Adipocyte (in vitro differentiated cells): ENCODE measurements at regions not wholly inside any gene's neighbourhood (a gene's known extent, or its start where the extent isn't known, plus 50 kb on each side); places are given as distances from the start of the nearest gene placed in this dataset.
A peak's percentile ranks its signal among the peaks of the same experiment; 100 is the strongest.
"Not testable (repeated sequence)": the region's sequence is repeated elsewhere in the genome, so short reads cannot be mapped to it uniquely, and the experiment has no call there.

Experiments
- DNase-seq: peaks from one replicate; pipeline ENCODE4 v3.0.0-alpha.2; 2015; ENCODE audit warnings: low read depth
- H3K27me3 ChIP-seq: replicated peaks from 2 replicates; pipeline ENCODE4 v1.7.0; 2013; ENCODE audit warnings: mild to moderate bottlenecking, low read length, moderate library complexity; ENCODE audit not compliant: control insufficient read depth, insufficient read depth
- H3K36me3 ChIP-seq: 2 replicates; pipeline ENCODE4 v1.7.0; 2013; ENCODE audit warnings: low read length, mild to moderate bottlenecking, moderate library complexity; ENCODE audit not compliant: control insufficient read depth, insufficient read depth, severe bottlenecking
- H3K4me1 ChIP-seq: 2 replicates; pipeline ENCODE4 v1.7.0; 2013; ENCODE audit warnings: mild to moderate bottlenecking, low read length, moderate library complexity; ENCODE audit not compliant: control insufficient read depth, insufficient read depth
- H3K4me3 ChIP-seq: 2 replicates; pipeline ENCODE4 v1.7.0; 2013; ENCODE audit warnings: mild to moderate bottlenecking, low read length, moderate library complexity
- H3K9ac ChIP-seq: 2 replicates; pipeline ENCODE4 v1.7.0; 2013; ENCODE audit warnings: mild to moderate bottlenecking, low read length, moderate library complexity
- H3K9me3 ChIP-seq: 2 replicates; pipeline ENCODE4 v1.7.0; 2013; ENCODE audit warnings: mild to moderate bottlenecking, low read length, moderate library complexity; ENCODE audit not compliant: control insufficient read depth

GRCh38 chr15:78708713-78709260 is 67.8 kb upstream of the CHRNB4 start:
- Histone ChIP-seq H3K36me3 (no peaks in the 10 kb centered on the region), H3K9me3 (peaks cover 17% of the 10 kb centered on the region), H3K9ac (no peak overlapping the region), H3K4me1 (peaks cover 3% of the 10 kb centered on the region), H3K27me3 (peaks cover 28% of the 10 kb centered on the region), H3K4me3 (peak overlapping the region; percentile 48)
- DNase-seq: no peak

- not testable (repeated sequence) for H3K4me1 ChIP-seq, H3K36me3 ChIP-seq, H3K9me3 ChIP-seq, H3K4me3 ChIP-seq, DNase-seq, H3K9ac ChIP-seq
- peaks cover 41% of the 10 kb centered on the region for H3K27me3 ChIP-seq
These were observed 65.6 kb upstream of the CHRNB4 start for GRCh38 chr15:78706481-78707235.

GRCh38 chr15:78703334-78704056 is 62.5 kb upstream of the CHRNB4 start:
- not testable (repeated sequence) for DNase-seq, H3K36me3 ChIP-seq, H3K9me3 ChIP-seq

GRCh38 chr15:78702609-78703333 is 61.8 kb upstream of the CHRNB4 start:
- no peak for DNase-seq
- Histone ChIP-seq H3K36me3 (no peaks in the 10 kb centered on the region), H3K4me3 (no peak overlapping the region), H3K4me1 (no peaks in the 10 kb centered on the region), H3K9me3 (peaks cover 8% of the 10 kb centered on the region), H3K9ac (no peak overlapping the region), H3K27me3 (peaks cover 33% of the 10 kb centered on the region)

More at GRCh38 chr15:78703334-78704056, 62.5 kb upstream of the CHRNB4 start:
- not testable (repeated sequence) for H3K4me3 ChIP-seq, H3K4me1 ChIP-seq, H3K9ac ChIP-seq
- H3K27me3 ChIP-seq: peaks cover 35% of the 10 kb centered on the region

GRCh38 chr15:78697449-78697848 is 56.4 kb upstream of the CHRNB4 start:
- Histone ChIP-seq H3K9me3 (no peaks in the 10 kb centered on the region), H3K36me3 (no peaks in the 10 kb centered on the region), H3K27me3 (peaks cover 17% of the 10 kb centered on the region), H3K4me3 (no peak overlapping the region), H3K9ac (no peak overlapping the region), H3K4me1 (no peaks in the 10 kb centered on the region)
- DNase-seq: no peak

GRCh38 chr15:78696436-78696835 is 55.4 kb upstream of the CHRNB4 start:
- Histone ChIP-seq H3K9me3 (no peaks in the 10 kb centered on the region), H3K4me1 (no peaks in the 10 kb centered on the region), H3K27me3 (peaks cover 13% of the 10 kb centered on the region), H3K36me3 (no peaks in the 10 kb centered on the region), H3K4me3 (no peak overlapping the region), H3K9ac (no peak overlapping the region)
- DNase-seq: no peak

GRCh38 chr15:78695854-78696253 is 54.8 kb upstream of the CHRNB4 start:
- no peak for DNase-seq
- Histone ChIP-seq H3K27me3 (peaks cover 14% of the 10 kb centered on the region), H3K4me3 (no peak overlapping the region), H3K9me3 (no peaks in the 10 kb centered on the region), H3K36me3 (no peaks in the 10 kb centered on the region), H3K4me1 (no peaks in the 10 kb centered on the region), H3K9ac (no peak overlapping the region)

- Histone ChIP-seq H3K36me3 (no peaks in the 10 kb centered on the region), H3K4me3 (no peak overlapping the region), H3K9me3 (no peaks in the 10 kb centered on the region), H3K4me1 (no peaks in the 10 kb centered on the region), H3K27me3 (peaks cover 16% of the 10 kb centered on the region), H3K9ac (no peak overlapping the region)
- DNase-seq: no peak
These were observed 54.1 kb upstream of the CHRNB4 start for GRCh38 chr15:78695046-78695671.

GRCh38 chr15:78691851-78692421 is 50.9 kb upstream of the CHRNB4 start:
- Histone ChIP-seq H3K36me3 (no peaks in the 10 kb centered on the region), H3K9ac (no peak overlapping the region), H3K9me3 (no peaks in the 10 kb centered on the region), H3K4me3 (no peak overlapping the region), H3K4me1 (no peaks in the 10 kb centered on the region), H3K27me3 (peaks cover 12% of the 10 kb centered on the region)
- DNase-seq: no peak

- no peaks in the 10 kb centered on the region for H3K9me3 ChIP-seq
- H3K4me1 ChIP-seq: no peaks in the 10 kb centered on the region
- H3K9ac ChIP-seq: no peak overlapping the region
- no peak overlapping the region for H3K4me3 ChIP-seq
- no peak for DNase-seq
- H3K27me3 ChIP-seq: peaks cover 19% of the 10 kb centered on the region
- H3K36me3 ChIP-seq: no peaks in the 10 kb centered on the region
These were observed 50.3 kb upstream of the CHRNB4 start for GRCh38 chr15:78691167-78691850.
